ENCODE measurements at regions not wholly inside any gene's neighbourhood (a gene's known extent, or its start where the extent isn't known, plus 50 kb on each side); places are given as distances from the start of the nearest gene placed in this dataset.

DNA sequence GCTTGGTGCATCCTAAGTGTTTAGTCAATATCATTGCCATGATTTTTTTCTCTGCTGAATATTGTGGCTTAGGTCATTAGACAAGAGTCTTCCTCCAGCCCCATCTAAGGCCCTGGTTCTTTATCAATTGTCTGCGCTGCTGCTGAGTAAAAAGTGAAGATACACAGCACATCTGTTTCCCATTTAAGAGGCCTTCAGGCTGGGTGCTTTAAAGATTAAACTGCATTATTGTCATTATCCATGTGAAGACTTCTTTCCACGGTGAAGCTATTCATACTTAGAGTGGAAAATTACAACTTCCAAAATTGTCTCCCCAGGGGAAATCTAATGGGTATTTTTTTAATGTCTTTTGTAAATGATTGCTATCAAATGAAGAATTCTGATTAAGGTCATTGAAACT lies 719.8 kb upstream of the LRRC4C start:
- TF ChIP-seq, protein P1, sequence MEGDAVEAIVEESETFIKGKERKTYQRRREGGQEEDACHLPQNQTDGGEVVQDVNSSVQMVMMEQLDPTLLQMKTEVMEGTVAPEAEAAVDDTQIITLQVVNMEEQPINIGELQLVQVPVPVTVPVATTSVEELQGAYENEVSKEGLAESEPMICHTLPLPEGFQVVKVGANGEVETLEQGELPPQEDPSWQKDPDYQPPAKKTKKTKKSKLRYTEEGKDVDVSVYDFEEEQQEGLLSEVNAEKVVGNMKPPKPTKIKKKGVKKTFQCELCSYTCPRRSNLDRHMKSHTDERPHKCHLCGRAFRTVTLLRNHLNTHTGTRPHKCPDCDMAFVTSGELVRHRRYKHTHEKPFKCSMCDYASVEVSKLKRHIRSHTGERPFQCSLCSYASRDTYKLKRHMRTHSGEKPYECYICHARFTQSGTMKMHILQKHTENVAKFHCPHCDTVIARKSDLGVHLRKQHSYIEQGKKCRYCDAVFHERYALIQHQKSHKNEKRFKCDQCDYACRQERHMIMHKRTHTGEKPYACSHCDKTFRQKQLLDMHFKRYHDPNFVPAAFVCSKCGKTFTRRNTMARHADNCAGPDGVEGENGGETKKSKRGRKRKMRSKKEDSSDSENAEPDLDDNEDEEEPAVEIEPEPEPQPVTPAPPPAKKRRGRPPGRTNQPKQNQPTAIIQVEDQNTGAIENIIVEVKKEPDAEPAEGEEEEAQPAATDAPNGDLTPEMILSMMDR (IDR thresholded peaks at IDR 0.05; ENCODE audit: borderline replicate concordance, extremely low read depth, low read length, poor library complexity, severe bottlenecking), result no peak
- no peak for TF ChIP-seq EZH2 (IDR thresholded peaks at IDR 0.05; ENCODE audit: borderline replicate concordance, low read depth, low read length, severe bottlenecking)

Data from DND-41 (cell line).